ENCODE measurements at regions not wholly inside any gene's neighbourhood (a gene's known extent, or its start where the extent isn't known, plus 50 kb on each side); places are given as distances from the start of the nearest gene placed in this dataset.

- TF ChIP-seq CTCF (CRISPR knock-in tag; IDR thresholded peaks at IDR 0.05), result no peak
- no peak for TF ChIP-seq USF2 (IDR thresholded peaks at IDR 0.05; ENCODE audit: low read depth, low read length)
- TF ChIP-seq USF2 (CRISPR knock-in tag; IDR thresholded peaks at IDR 0.05; ENCODE audit: borderline replicate concordance), result no peak
- no peak for TF ChIP-seq RFXANK (CRISPR knock-in tag; IDR thresholded peaks at IDR 0.05)
- no peak for TF ChIP-seq ZFP37 (CRISPR knock-in tag; IDR thresholded peaks at IDR 0.05; ENCODE audit: borderline replicate concordance)
- TF ChIP-seq RXRA (CRISPR knock-in tag; IDR thresholded peaks at IDR 0.05), result no peak
- no peak for TF ChIP-seq DMAP1 (CRISPR knock-in tag; IDR thresholded peaks at IDR 0.05)
- no peak for TF ChIP-seq SIN3A (IDR thresholded peaks at IDR 0.05; ENCODE audit: borderline replicate concordance, low read depth, low read length)
- TF ChIP-seq STAT6 (CRISPR knock-in tag; IDR thresholded peaks at IDR 0.05; ENCODE audit: borderline replicate concordance), result no peak
- no peak for TF ChIP-seq RAD21 (CRISPR knock-in tag; IDR thresholded peaks at IDR 0.05)
- no peak for TF ChIP-seq NFE2L1 (CRISPR knock-in tag; IDR thresholded peaks at IDR 0.05; ENCODE audit: borderline replicate concordance)
- TF ChIP-seq ZFAT (CRISPR knock-in tag; conservative IDR thresholded peaks at IDR 0.05), result no peak
- no peak for TF ChIP-seq NCOA1 (CRISPR knock-in tag; IDR thresholded peaks at IDR 0.05)
- TF ChIP-seq MXD1 (CRISPR knock-in tag; IDR thresholded peaks at IDR 0.05), result no peak
- TF ChIP-seq CHD4 (IDR thresholded peaks at IDR 0.05; ENCODE audit: borderline replicate concordance, low read length), result no peak
Measured at GRCh38 chr5:60232036-60232795, 338.7 kb upstream of the PDE4D start.
